OCI-LY7 (cell line): ENCODE measurements at regions not wholly inside any gene's neighbourhood (a gene's known extent, or its start where the extent isn't known, plus 50 kb on each side); places are given as distances from the start of the nearest gene placed in this dataset.

Experiments used
- BruUV-seq: library from RNA; stranded (reverse); fragments of 400-500 nt; replicated peaks from 2 replicates; lab custom pipeline; 2021; lab: Mats Ljungman, UMichigan
- CTCF ChIA-PET: fragments of 300-600 bp; sonication (Branson Sonifier 250); formaldehyde crosslinking; loops from one replicate; lab custom pipeline; 2022; ENCODE audit warnings: antibody characterized with exemption; ENCODE audit not compliant: unreplicated experiment; lab: Charles Lee
- POLR2A ChIA-PET: fragments of 300-600 bp; sonication (Branson Sonifier 250); formaldehyde crosslinking; loops from one replicate; lab custom pipeline; 2022; ENCODE audit warnings: antibody characterized with exemption; lab: Charles Lee
- DNase-seq: peaks from one replicate; pipeline ENCODE4 v3.0.0-alpha.2; 2015; ENCODE audit warnings: low spot score
- H2AFZ ChIP-seq: fragments of 200-600 bp; sonication (generic), shearing (Covaris generic); 2 replicates; pipeline ENCODE4 v1.6.1; 2014; ENCODE audit warnings: mild to moderate bottlenecking, antibody characterized with exemption, low read length, moderate library complexity
- H3K27ac ChIP-seq: fragments of 200-600 bp; sonication (generic); 2 replicates; pipeline ENCODE4 v1.5.1; 2014; ENCODE audit warnings: mixed run types, low read depth, mild to moderate bottlenecking, moderate library complexity, low read length, inconsistent platforms; ENCODE audit not compliant: poor library complexity, severe bottlenecking
- H3K36me3 ChIP-seq: fragments of 200-600 bp; sonication (generic); 2 replicates; pipeline ENCODE4 v1.6.1; 2014; ENCODE audit warnings: mild to moderate bottlenecking, antibody characterized with exemption, low read length, moderate library complexity, mixed read lengths; ENCODE audit not compliant: insufficient read depth
- H3K4me1 ChIP-seq: fragments of 200-600 bp; sonication (generic); 2 replicates; pipeline ENCODE4 v1.5.1; 2014; ENCODE audit warnings: mild to moderate bottlenecking, low read length; ENCODE audit not compliant: insufficient read depth, poor library complexity, severe bottlenecking
- H3K4me2 ChIP-seq: fragments of 200-600 bp; sonication (generic); 2 replicates; pipeline ENCODE4 v1.6.1; 2014; ENCODE audit warnings: mild to moderate bottlenecking, low read length
- H3K4me3 ChIP-seq: fragments of 200-600 bp; sonication (generic); 2 replicates; pipeline ENCODE4 v1.5.1; 2014; ENCODE audit warnings: mild to moderate bottlenecking, low read depth, low read length; ENCODE audit not compliant: poor library complexity, severe bottlenecking
- H3K79me2 ChIP-seq: fragments of 200-600 bp; sonication (generic); 2 replicates; pipeline ENCODE4 v1.6.1; 2016; ENCODE audit warnings: low read depth, mild to moderate bottlenecking, low read length, moderate library complexity, mixed read lengths; ENCODE audit not compliant: insufficient read depth
- H3K9me2 ChIP-seq: fragments of 200-600 bp; sonication (generic); 2 replicates; pipeline ENCODE4 v1.6.1; 2016; ENCODE audit warnings: mild to moderate bottlenecking, low read length, mixed read lengths; ENCODE audit not compliant: insufficient read depth
- H3K9me3 ChIP-seq: fragments of 200-600 bp; sonication (generic); 2 replicates; pipeline ENCODE4 v1.6.1; 2014; ENCODE audit warnings: mild to moderate bottlenecking, mixed run types, low read length, mixed read lengths
- H4K20me1 ChIP-seq: fragments of 200-600 bp; sonication (generic); 2 replicates; pipeline ENCODE4 v1.6.1; 2014; ENCODE audit warnings: mild to moderate bottlenecking, antibody characterized with exemption, low read length, moderate library complexity, mixed read lengths; ENCODE audit not compliant: insufficient read depth
- CTCF ChIP-seq: fragments of 200-600 bp; sonication (generic); conservative IDR thresholded peaks from 2 replicates; pipeline ENCODE4 v1.5.1; 2014; ENCODE audit warnings: mild to moderate bottlenecking, antibody characterized with exemption, low read length, moderate library complexity, mixed read lengths
- EZH2phosphoT487 ChIP-seq: fragments of 200-600 bp; sonication (generic); IDR thresholded peaks from 2 replicates; pipeline ENCODE4 v1.6.1; 2018; ENCODE audit warnings: low read depth, borderline replicate concordance, mild to moderate bottlenecking, mixed run types, antibody characterized with exemption, low read length, moderate library complexity, mixed read lengths
- intact Hi-C: fragments of 100-400 bp; cut with micrococcal nuclease; formaldehyde crosslinking; loops from one replicate; pipeline ENCODE4 v1.10.0; 2022; ENCODE audit not compliant: unreplicated experiment

DNA sequence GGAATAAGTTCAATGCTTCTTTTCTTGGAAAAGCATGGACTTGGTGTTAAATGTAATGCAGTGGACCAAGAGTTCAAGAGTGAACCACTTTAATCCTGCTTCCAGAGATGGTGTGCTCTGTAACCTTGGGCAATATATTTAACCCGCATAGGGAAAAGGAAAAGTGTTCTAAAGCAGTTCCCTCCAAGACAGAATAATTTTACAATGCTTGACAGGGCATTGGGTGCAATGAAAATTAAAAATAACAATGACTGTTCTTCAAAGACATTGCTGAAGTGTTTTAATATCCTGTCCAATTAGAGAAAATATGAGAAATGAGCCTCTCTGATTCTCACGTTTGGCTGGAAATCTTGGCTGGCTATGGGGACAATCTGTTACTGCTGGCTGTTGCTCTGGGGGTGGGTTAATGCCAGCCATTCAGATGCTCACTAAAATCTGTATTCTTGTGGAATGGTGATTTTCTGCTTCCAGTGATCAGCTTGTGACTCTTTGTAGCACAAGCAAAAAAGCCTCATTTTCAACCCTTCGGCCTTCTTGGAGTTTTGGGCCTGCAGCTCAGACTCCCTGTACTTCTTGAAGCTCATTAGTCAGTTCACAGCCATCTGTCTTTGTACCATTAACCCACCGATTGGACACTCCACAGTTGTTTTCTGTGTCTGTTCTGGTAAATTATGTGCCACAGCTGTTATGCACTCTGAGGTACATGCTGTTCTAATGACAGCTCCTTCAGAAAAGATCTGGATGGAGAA, 310.6 kb downstream of the LMO7 start:
- Histone ChIP-seq H3K4me3 (no peak overlapping the region), H2AFZ (no peak overlapping the region), H3K36me3 (no peaks in the 10 kb centered on the region), H3K79me2 (no peaks in the 10 kb centered on the region), H3K27ac (no peak overlapping the region), H4K20me1 (no peaks in the 10 kb centered on the region), H3K9me3 (no peaks in the 10 kb centered on the region), H3K4me2 (no peak overlapping the region), H3K9me2 (no peaks in the 10 kb centered on the region), H3K4me1 (no peaks in the 10 kb centered on the region)
- ChIA-PET POLR2A (no interaction called here), CTCF (interaction anchor here (0.9 kb wide), 1 partner anchor 31 kb away, joined by 3 read pairs; no protein-coding TSS in a partner anchor)
- intact Hi-C loops = no loop called here
- no TSS peak for BruUV-seq
- no peak for DNase-seq
- TF ChIP-seq CTCF = no peak
- no peak for TF ChIP-seq EZH2phosphoT487

GRCh38 chr13:75945841-75946482, 309.8 kb downstream of the LMO7 start:
- Histone ChIP-seq H2AFZ (no peak overlapping the region), H3K4me3 (no peak overlapping the region), H3K79me2 (no peaks in the 10 kb centered on the region), H3K4me1 (no peaks in the 10 kb centered on the region), H3K9me3 (no peaks in the 10 kb centered on the region), H3K4me2 (no peak overlapping the region), H4K20me1 (no peaks in the 10 kb centered on the region), H3K27ac (no peak overlapping the region), H3K9me2 (no peaks in the 10 kb centered on the region), H3K36me3 (no peaks in the 10 kb centered on the region)
- POLR2A ChIA-PET = no interaction called here
- intact Hi-C loops = no loop called here
- no peak for DNase-seq
- no TSS peak for BruUV-seq
- CTCF ChIA-PET = no interaction called here
- no peak for TF ChIP-seq CTCF
- TF ChIP-seq EZH2phosphoT487 = no peak
